ENCODE measurements at regions not wholly inside any gene's neighbourhood (a gene's known extent, or its start where the extent isn't known, plus 50 kb on each side); places are given as distances from the start of the nearest gene placed in this dataset.

DNA sequence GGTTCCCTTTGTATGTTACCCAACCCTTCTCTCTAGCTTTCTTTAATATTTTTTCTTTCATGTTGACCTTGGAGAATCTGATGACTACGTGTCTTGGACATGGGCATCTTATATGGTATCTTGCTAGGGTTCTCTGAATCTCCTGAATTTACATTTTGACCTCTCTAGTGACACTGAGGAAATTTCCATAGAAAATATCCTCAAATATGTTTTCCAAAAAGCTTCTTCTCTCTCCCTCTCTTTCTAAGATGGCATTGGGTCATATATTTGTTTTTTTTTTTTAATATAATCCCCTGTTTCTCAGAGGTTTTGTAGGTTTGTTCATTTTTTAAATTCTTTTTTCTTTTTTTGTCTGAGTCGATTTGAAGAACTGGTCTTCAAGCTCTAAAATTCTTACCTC lies 184.0 kb upstream of the TMC3 start:
- Histone ChIP-seq H3K9ac (ENCODE audit: insufficient read depth in 1 of 2, low read depth in 2 of 2, low read length in 2 of 2) (no peak overlapping the region), H3K4me3 (no peak overlapping the region), H3K9me1 (ENCODE audit: control insufficient read depth, insufficient read depth, low read length) (no peaks in the 10 kb centered on the region), H3K4me1 (replicated peaks in 1 of 2; ENCODE audit: control insufficient read depth in 2 of 2, insufficient read depth in 2 of 2, low read length in 2 of 2) (no peaks in the 10 kb centered on the region), H3K9me3 (replicated peaks; ENCODE audit: control insufficient read depth, insufficient read depth, low read depth, low read length) (no peaks in the 10 kb centered on the region), H3K36me3 (ENCODE audit: control insufficient read depth, insufficient read depth, low read length) (no peaks in the 10 kb centered on the region), H3K27ac (ENCODE audit: extremely low read depth, low read depth, low read length) (no peak overlapping the region), H3K4me2 (ENCODE audit: insufficient read depth, low read length) (no peak overlapping the region), H4K20me1 (replicated peaks; ENCODE audit: control insufficient read depth, insufficient read depth, low read length) (no peaks in the 10 kb centered on the region), H3K27me3 (ENCODE audit: control insufficient read depth in 2 of 2, insufficient read depth in 2 of 2, low read length in 2 of 2) (peaks cover 0 to 2% of the 10 kb centered on the region in 2 experiments; a peak in 2 of 5 replicates), H2AFZ (ENCODE audit: low read depth, low read length) (no peak overlapping the region), H3K79me2 (ENCODE audit: control insufficient read depth, insufficient read depth, low read length) (no peaks in the 10 kb centered on the region)
- in situ Hi-C loops (cut with MboI) (no loop called here), intact Hi-C loops (cut with micrococcal nuclease) (no loop called here)
- DNase-seq (ENCODE audit: extremely low read depth in 1 of 4, low spot score in 3 of 4) (no peak), ATAC-seq (no peak), FAIRE-seq (no peak)
- ChIA-PET POLR2A (interaction anchor here (0.6 kb wide), 1 partner anchor 576 kb away, joined by 4 read pairs; no protein-coding TSS in a partner anchor), CTCF (ENCODE audit: low intra/inter-chr PET ratio) (no interaction called here)
- BruUV-seq (replicated peaks) = no TSS peak
- 0% methylated on average over 2 of the region's 2 CpGs for WGBS (ENCODE audit: insufficient coverage, low coverage, missing lambda C conversion rate)
- TF ChIP-seq CEBPG (CRISPR knock-in tag; IDR thresholded peaks at IDR 0.05) = no peak
- no peak for TF ChIP-seq CEBPG (tag; conservative IDR thresholded peaks at IDR 0.05 in 1 of 2, IDR thresholded peaks at IDR 0.05 in 1 of 2)
- TF ChIP-seq ZNF586 (CRISPR knock-in tag; conservative IDR thresholded peaks at IDR 0.05) = no peak
- no peak for TF ChIP-seq SRF (CRISPR knock-in tag; IDR thresholded peaks at IDR 0.05)
- TF ChIP-seq IRF2 (CRISPR knock-in tag; IDR thresholded peaks at IDR 0.05) = no peak
- TF ChIP-seq SUPT5H (IDR thresholded peaks at IDR 0.05) = no peak
- no peak for TF ChIP-seq MECOM (CRISPR knock-in tag; IDR thresholded peaks at IDR 0.05)
- TF ChIP-seq GTF2E2 (tag; IDR thresholded peaks at IDR 0.05) = no peak
- TF ChIP-seq MAFF (IDR thresholded peaks at IDR 0.05; ENCODE audit: low read length) = no peak
- TF ChIP-seq, protein P1, sequence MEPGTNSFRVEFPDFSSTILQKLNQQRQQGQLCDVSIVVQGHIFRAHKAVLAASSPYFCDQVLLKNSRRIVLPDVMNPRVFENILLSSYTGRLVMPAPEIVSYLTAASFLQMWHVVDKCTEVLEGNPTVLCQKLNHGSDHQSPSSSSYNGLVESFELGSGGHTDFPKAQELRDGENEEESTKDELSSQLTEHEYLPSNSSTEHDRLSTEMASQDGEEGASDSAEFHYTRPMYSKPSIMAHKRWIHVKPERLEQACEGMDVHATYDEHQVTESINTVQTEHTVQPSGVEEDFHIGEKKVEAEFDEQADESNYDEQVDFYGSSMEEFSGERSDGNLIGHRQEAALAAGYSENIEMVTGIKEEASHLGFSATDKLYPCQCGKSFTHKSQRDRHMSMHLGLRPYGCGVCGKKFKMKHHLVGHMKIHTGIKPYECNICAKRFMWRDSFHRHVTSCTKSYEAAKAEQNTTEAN (CRISPR knock-in tag; IDR thresholded peaks at IDR 0.05) = no peak
- TF ChIP-seq, protein P2, sequence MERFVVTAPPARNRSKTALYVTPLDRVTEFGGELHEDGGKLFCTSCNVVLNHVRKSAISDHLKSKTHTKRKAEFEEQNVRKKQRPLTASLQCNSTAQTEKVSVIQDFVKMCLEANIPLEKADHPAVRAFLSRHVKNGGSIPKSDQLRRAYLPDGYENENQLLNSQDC (CRISPR knock-in tag; IDR thresholded peaks at IDR 0.05) = no peak
- no peak for TF ChIP-seq FOXA1 (IDR thresholded peaks at IDR 0.05; ENCODE audit: borderline replicate concordance)
- TF ChIP-seq, protein P3, sequence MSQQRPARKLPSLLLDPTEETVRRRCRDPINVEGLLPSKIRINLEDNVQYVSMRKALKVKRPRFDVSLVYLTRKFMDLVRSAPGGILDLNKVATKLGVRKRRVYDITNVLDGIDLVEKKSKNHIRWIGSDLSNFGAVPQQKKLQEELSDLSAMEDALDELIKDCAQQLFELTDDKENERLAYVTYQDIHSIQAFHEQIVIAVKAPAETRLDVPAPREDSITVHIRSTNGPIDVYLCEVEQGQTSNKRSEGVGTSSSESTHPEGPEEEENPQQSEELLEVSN (IDR thresholded peaks at IDR 0.05; ENCODE audit: borderline replicate concordance in 1 of 2, extremely low read depth in 1 of 2, insufficient read depth in 1 of 2, insufficient read length in 1 of 2, low read depth in 1 of 2, low read length in 1 of 2, poor library complexity in 1 of 2, severe bottlenecking in 1 of 2) = no peak
- no peak for TF ChIP-seq STAG1 (CRISPR knock-in tag; IDR thresholded peaks at IDR 0.05; ENCODE audit: borderline replicate concordance)
- TF ChIP-seq ZNF780A (CRISPR knock-in tag; IDR thresholded peaks at IDR 0.05) = no peak
